ENCODE measurements at regions not wholly inside any gene's neighbourhood (a gene's known extent, or its start where the extent isn't known, plus 50 kb on each side); places are given as distances from the start of the nearest gene placed in this dataset.

DNA sequence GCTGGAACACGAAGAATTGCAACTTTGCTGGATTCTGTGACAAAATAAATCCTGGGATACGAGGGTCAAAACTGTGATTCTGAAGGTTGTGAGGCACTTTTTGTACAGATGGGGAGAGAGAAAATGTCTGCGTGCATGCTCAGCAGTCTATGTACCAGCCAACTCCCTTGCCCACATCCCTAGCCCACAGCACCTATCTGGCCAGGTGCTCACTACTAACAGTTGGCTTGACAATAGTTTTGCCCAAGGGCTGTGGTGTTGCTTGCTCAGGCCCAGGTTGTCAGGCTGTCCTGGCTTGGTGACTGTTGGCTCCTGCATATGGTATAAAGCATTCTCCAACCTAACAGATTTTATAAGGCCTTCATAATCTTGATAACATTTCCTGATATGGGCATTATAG is 102.0 kb downstream of the DMRT2 start:
- Histone ChIP-seq H3K4ac (ENCODE audit: low read length) (no peak overlapping the region), H3K27ac (replicated peaks; ENCODE audit: low read length) (no peak overlapping the region), H4K8ac (ENCODE audit: low read depth, low read length) (no peak overlapping the region), H2BK5ac (ENCODE audit: low read length) (no peak overlapping the region), H3K4me3 (ENCODE audit: low read length in 2 of 2) (no peak overlapping the region), H3K4me2 (ENCODE audit: insufficient read depth, low read length, poor library complexity, severe bottlenecking) (no peak overlapping the region), H3K4me1 (ENCODE audit: control insufficient read depth in 2 of 2, insufficient read depth in 1 of 2, low read depth in 1 of 2, low read length in 2 of 2) (no peaks in the 10 kb centered on the region), H3K79me1 (ENCODE audit: low read depth, low read length) (no peaks in the 10 kb centered on the region), H3K36me3 (replicated peaks in 1 of 2; ENCODE audit: control insufficient read depth in 2 of 2, insufficient read depth in 2 of 2, low read length in 2 of 2) (no peaks in the 10 kb centered on the region), H3K18ac (ENCODE audit: low read length) (no peak overlapping the region), H2AFZ (ENCODE audit: low read length) (no peak overlapping the region), H4K91ac (ENCODE audit: low read depth, low read length, poor library complexity) (no peak overlapping the region), H3K14ac (ENCODE audit: low read length) (no peak overlapping the region), H3K9me3 (replicated peaks in 1 of 2; ENCODE audit: control insufficient read depth in 2 of 2, insufficient read depth in 1 of 2, low read depth in 1 of 2, low read length in 2 of 2) (no peaks in the 10 kb centered on the region), H3K23ac (ENCODE audit: low read depth, low read length, poor library complexity) (no peak overlapping the region), H2BK120ac (ENCODE audit: low read depth, low read length) (no peak overlapping the region), H3K9ac (ENCODE audit: low read depth, low read length, poor library complexity) (no peak overlapping the region), H3K27me3 (ENCODE audit: control insufficient read depth in 3 of 3, insufficient read depth in 3 of 3, low read depth in 1 of 3, low read length in 3 of 3) (no peaks in the 10 kb centered on the region), H2BK12ac (ENCODE audit: low read length) (no peak overlapping the region), H2AK5ac (ENCODE audit: low read depth, low read length) (no peak overlapping the region), H2BK15ac (ENCODE audit: low read length) (no peak overlapping the region)
- WGBS, 2 donors (ENCODE audit: extremely low coverage in 2 of 2, insufficient read length in 2 of 2, insufficient replicate concordance in 1 of 2) = no CpG with 5 or more reads among the region's 3 CpGs
- DNase-seq (ENCODE audit: low spot score) = no peak

DNA sequence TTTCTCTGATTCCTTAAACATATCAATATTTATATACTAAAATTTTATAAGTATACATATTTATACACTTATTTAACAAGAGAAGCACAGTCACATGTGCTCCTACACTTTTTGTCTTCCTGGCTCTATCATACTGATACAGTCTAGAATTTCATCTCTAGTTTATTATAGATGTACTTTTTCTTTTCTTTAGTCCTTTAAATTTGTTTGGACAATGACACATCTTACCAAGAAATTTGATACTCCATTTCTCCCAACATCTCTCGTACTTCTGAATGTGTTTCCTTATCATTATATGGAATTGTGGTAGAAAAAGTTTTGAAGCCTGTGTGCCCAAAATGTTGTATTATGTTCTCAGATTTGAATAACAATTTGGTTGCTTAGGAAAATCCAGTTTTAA is 104.6 kb downstream of the DMRT2 start:
- Histone ChIP-seq H3K4ac (ENCODE audit: low read length) (no peak overlapping the region), H4K91ac (ENCODE audit: low read depth, low read length, poor library complexity) (no peak overlapping the region), H3K27ac (replicated peaks; ENCODE audit: low read length) (no peak overlapping the region), H2AK5ac (ENCODE audit: low read depth, low read length) (no peak overlapping the region), H3K23ac (ENCODE audit: low read depth, low read length, poor library complexity) (no peak overlapping the region), H3K79me1 (ENCODE audit: low read depth, low read length) (no peaks in the 10 kb centered on the region), H2BK15ac (ENCODE audit: low read length) (no peak overlapping the region), H3K4me1 (ENCODE audit: control insufficient read depth in 2 of 2, insufficient read depth in 1 of 2, low read depth in 1 of 2, low read length in 2 of 2) (no peaks in the 10 kb centered on the region), H3K4me3 (ENCODE audit: low read length in 2 of 2) (no peak overlapping the region), H3K9ac (ENCODE audit: low read depth, low read length, poor library complexity) (no peak overlapping the region), H3K27me3 (ENCODE audit: control insufficient read depth in 3 of 3, insufficient read depth in 3 of 3, low read depth in 1 of 3, low read length in 3 of 3) (no peaks in the 10 kb centered on the region), H4K8ac (ENCODE audit: low read depth, low read length) (no peak overlapping the region), H2BK12ac (ENCODE audit: low read length) (no peak overlapping the region), H3K36me3 (replicated peaks in 1 of 2; ENCODE audit: control insufficient read depth in 2 of 2, insufficient read depth in 2 of 2, low read length in 2 of 2) (no peaks in the 10 kb centered on the region), H3K4me2 (ENCODE audit: insufficient read depth, low read length, poor library complexity, severe bottlenecking) (no peak overlapping the region), H3K14ac (ENCODE audit: low read length) (no peak overlapping the region), H3K9me3 (replicated peaks in 1 of 2; ENCODE audit: control insufficient read depth in 2 of 2, insufficient read depth in 1 of 2, low read depth in 1 of 2, low read length in 2 of 2) (no peaks in the 10 kb centered on the region), H2BK120ac (ENCODE audit: low read depth, low read length) (no peak overlapping the region), H2BK5ac (ENCODE audit: low read length) (no peak overlapping the region), H2AFZ (ENCODE audit: low read length) (no peak overlapping the region), H3K18ac (ENCODE audit: low read length) (no peak overlapping the region)
- DNase-seq (ENCODE audit: low spot score) = no peak
- no CpG with 5 or more reads among the region's 1 CpG for WGBS, 2 donors (ENCODE audit: extremely low coverage in 2 of 2, insufficient read length in 2 of 2, insufficient replicate concordance in 1 of 2)

GRCh38 chr9:1155602-1156001 is 105.4 kb downstream of the DMRT2 start:
- no peak overlapping the region for H2BK5ac ChIP-seq (ENCODE audit: low read length)
- H2AK5ac ChIP-seq (ENCODE audit: low read depth, low read length) = no peak overlapping the region
- H2BK12ac ChIP-seq (ENCODE audit: low read length) = no peak overlapping the region
- H3K18ac ChIP-seq (ENCODE audit: low read length) = no peak overlapping the region
- H3K4me2 ChIP-seq (ENCODE audit: insufficient read depth, low read length, poor library complexity, severe bottlenecking) = no peak overlapping the region
- no peaks in the 10 kb centered on the region for H3K9me3 ChIP-seq (replicated peaks in 1 of 2; ENCODE audit: control insufficient read depth in 2 of 2, insufficient read depth in 1 of 2, low read depth in 1 of 2, low read length in 2 of 2)
- no peak overlapping the region for H2BK120ac ChIP-seq (ENCODE audit: low read depth, low read length)
- no peak overlapping the region for H3K27ac ChIP-seq (replicated peaks; ENCODE audit: low read length)
- no peak overlapping the region for H3K23ac ChIP-seq (ENCODE audit: low read depth, low read length, poor library complexity)
- DNase-seq (ENCODE audit: low spot score) = no peak
- H3K14ac ChIP-seq (ENCODE audit: low read length) = no peak overlapping the region
- H4K91ac ChIP-seq (ENCODE audit: low read depth, low read length, poor library complexity) = no peak overlapping the region
- no peaks in the 10 kb centered on the region for H3K27me3 ChIP-seq (ENCODE audit: control insufficient read depth in 3 of 3, insufficient read depth in 3 of 3, low read depth in 1 of 3, low read length in 3 of 3)
- no peaks in the 10 kb centered on the region for H3K36me3 ChIP-seq (replicated peaks in 1 of 2; ENCODE audit: control insufficient read depth in 2 of 2, insufficient read depth in 2 of 2, low read length in 2 of 2)
- H4K8ac ChIP-seq (ENCODE audit: low read depth, low read length) = no peak overlapping the region
- H3K9ac ChIP-seq (ENCODE audit: low read depth, low read length, poor library complexity) = no peak overlapping the region
- H3K4ac ChIP-seq (ENCODE audit: low read length) = no peak overlapping the region
- H2BK15ac ChIP-seq (ENCODE audit: low read length) = no peak overlapping the region
- H3K79me1 ChIP-seq (ENCODE audit: low read depth, low read length) = no peaks in the 10 kb centered on the region
- H3K4me1 ChIP-seq (ENCODE audit: control insufficient read depth in 2 of 2, insufficient read depth in 1 of 2, low read depth in 1 of 2, low read length in 2 of 2) = no peaks in the 10 kb centered on the region
- H2AFZ ChIP-seq (ENCODE audit: low read length) = no peak overlapping the region
- no peak overlapping the region for H3K4me3 ChIP-seq (ENCODE audit: low read length in 2 of 2)

GRCh38 chr9:1156794-1157550 is 106.8 kb downstream of the DMRT2 start:
- H3K14ac ChIP-seq (ENCODE audit: low read length) = no peak overlapping the region
- H3K27me3 ChIP-seq (ENCODE audit: control insufficient read depth in 3 of 3, insufficient read depth in 3 of 3, low read depth in 1 of 3, low read length in 3 of 3) = no peaks in the 10 kb centered on the region
- DNase-seq (ENCODE audit: low spot score) = no peak
- no peak overlapping the region for H2BK120ac ChIP-seq (ENCODE audit: low read depth, low read length)
- H3K23ac ChIP-seq (ENCODE audit: low read depth, low read length, poor library complexity) = no peak overlapping the region
- no peak overlapping the region for H3K4me3 ChIP-seq (ENCODE audit: low read length in 2 of 2)
- no peak overlapping the region for H3K27ac ChIP-seq (replicated peaks; ENCODE audit: low read length)
- no peak overlapping the region for H4K8ac ChIP-seq (ENCODE audit: low read depth, low read length)
- H3K36me3 ChIP-seq (replicated peaks in 1 of 2; ENCODE audit: control insufficient read depth in 2 of 2, insufficient read depth in 2 of 2, low read length in 2 of 2) = no peaks in the 10 kb centered on the region
- no peaks in the 10 kb centered on the region for H3K9me3 ChIP-seq (replicated peaks in 1 of 2; ENCODE audit: control insufficient read depth in 2 of 2, insufficient read depth in 1 of 2, low read depth in 1 of 2, low read length in 2 of 2)
- H2AK5ac ChIP-seq (ENCODE audit: low read depth, low read length) = no peak overlapping the region
- no peaks in the 10 kb centered on the region for H3K79me1 ChIP-seq (ENCODE audit: low read depth, low read length)
- H3K18ac ChIP-seq (ENCODE audit: low read length) = no peak overlapping the region
- no peak overlapping the region for H3K4ac ChIP-seq (ENCODE audit: low read length)
- WGBS, 2 donors (ENCODE audit: extremely low coverage in 2 of 2, insufficient read length in 2 of 2, insufficient replicate concordance in 1 of 2) = no CpG with 5 or more reads among the region's 4 CpGs
- H4K91ac ChIP-seq (ENCODE audit: low read depth, low read length, poor library complexity) = no peak overlapping the region
- H2AFZ ChIP-seq (ENCODE audit: low read length) = no peak overlapping the region
- H2BK12ac ChIP-seq (ENCODE audit: low read length) = no peak overlapping the region
- no peak overlapping the region for H2BK5ac ChIP-seq (ENCODE audit: low read length)
- no peak overlapping the region for H3K9ac ChIP-seq (ENCODE audit: low read depth, low read length, poor library complexity)
- H3K4me2 ChIP-seq (ENCODE audit: insufficient read depth, low read length, poor library complexity, severe bottlenecking) = no peak overlapping the region
- no peak overlapping the region for H2BK15ac ChIP-seq (ENCODE audit: low read length)
- H3K4me1 ChIP-seq (ENCODE audit: control insufficient read depth in 2 of 2, insufficient read depth in 1 of 2, low read depth in 1 of 2, low read length in 2 of 2) = no peaks in the 10 kb centered on the region

All from neuronal stem cell (in vitro differentiated cells).